Keratinocyte (primary cell): ENCODE measurements at regions not wholly inside any gene's neighbourhood (a gene's known extent, or its start where the extent isn't known, plus 50 kb on each side); places are given as distances from the start of the nearest gene placed in this dataset.
"Not testable (repeated sequence)": the region's sequence is repeated elsewhere in the genome, so short reads cannot be mapped to it uniquely, and the experiment has no call there.

Experiments used
- CTCF ChIP-seq, 3 experiments: IDR thresholded peaks in 1 of 3; conservative IDR thresholded peaks in 1 of 3; optimal IDR thresholded peaks in 1 of 3; 2 replicates in 2 of 3; 3 replicates in 1 of 3; pipeline versions ENCODE3 to v1.5.1; 2011; ENCODE audit warnings: low read length in 3 of 3, mild to moderate bottlenecking in 3 of 3, moderate library complexity in 2 of 3, control low read depth in 1 of 3, inconsistent platforms in 1 of 3; ENCODE audit not compliant: insufficient read depth in 2 of 3; ENCODE audit errors: extremely low read depth in 1 of 3
- EZH2 ChIP-seq: IDR thresholded peaks from one replicate; pipeline ENCODE4 v1.6.1; 2012; ENCODE audit warnings: inconsistent platforms, mild to moderate bottlenecking, low read length, moderate library complexity

GRCh38 chrX:65870544-65870943 lies 169.3 kb downstream of the VSIG4 start:
- not testable (repeated sequence) for TF ChIP-seq CTCF (optimal IDR thresholded peaks at IDR 0.05 in 1 of 3, IDR thresholded peaks at IDR 0.05 in 1 of 3, conservative IDR thresholded peaks at IDR 0.05 in 1 of 3; ENCODE audit: extremely low read depth in 1 of 3, insufficient read depth in 2 of 3, low read length in 3 of 3); EZH2
